ENCODE measurements at regions not wholly inside any gene's neighbourhood (a gene's known extent, or its start where the extent isn't known, plus 50 kb on each side); places are given as distances from the start of the nearest gene placed in this dataset.

DNA sequence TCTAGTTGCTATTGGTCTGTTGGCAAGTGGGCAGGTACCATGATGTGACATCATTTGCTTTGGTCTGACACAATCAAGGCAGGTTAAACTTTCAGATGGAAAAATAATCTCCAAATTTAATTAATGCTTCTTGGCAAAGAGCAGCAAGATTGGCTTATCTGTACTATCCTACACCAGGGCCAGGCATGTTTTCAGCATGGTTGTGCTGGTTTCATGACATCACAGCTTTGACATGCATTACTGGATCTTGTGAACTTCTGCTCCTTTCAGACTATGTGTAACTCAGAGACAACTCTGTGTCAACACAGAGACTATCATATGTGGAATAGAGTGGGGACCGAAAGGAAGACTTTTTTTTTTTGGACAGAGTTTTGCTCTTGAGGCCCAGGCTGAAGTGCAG is 520.5 kb downstream of the TDRD15 start:
- no peak for TF ChIP-seq POLR2A (IDR thresholded peaks at IDR 0.05)
- TF ChIP-seq, protein P1, sequence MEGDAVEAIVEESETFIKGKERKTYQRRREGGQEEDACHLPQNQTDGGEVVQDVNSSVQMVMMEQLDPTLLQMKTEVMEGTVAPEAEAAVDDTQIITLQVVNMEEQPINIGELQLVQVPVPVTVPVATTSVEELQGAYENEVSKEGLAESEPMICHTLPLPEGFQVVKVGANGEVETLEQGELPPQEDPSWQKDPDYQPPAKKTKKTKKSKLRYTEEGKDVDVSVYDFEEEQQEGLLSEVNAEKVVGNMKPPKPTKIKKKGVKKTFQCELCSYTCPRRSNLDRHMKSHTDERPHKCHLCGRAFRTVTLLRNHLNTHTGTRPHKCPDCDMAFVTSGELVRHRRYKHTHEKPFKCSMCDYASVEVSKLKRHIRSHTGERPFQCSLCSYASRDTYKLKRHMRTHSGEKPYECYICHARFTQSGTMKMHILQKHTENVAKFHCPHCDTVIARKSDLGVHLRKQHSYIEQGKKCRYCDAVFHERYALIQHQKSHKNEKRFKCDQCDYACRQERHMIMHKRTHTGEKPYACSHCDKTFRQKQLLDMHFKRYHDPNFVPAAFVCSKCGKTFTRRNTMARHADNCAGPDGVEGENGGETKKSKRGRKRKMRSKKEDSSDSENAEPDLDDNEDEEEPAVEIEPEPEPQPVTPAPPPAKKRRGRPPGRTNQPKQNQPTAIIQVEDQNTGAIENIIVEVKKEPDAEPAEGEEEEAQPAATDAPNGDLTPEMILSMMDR (IDR thresholded peaks at IDR 0.05 in 4 of 5, conservative IDR thresholded peaks at IDR 0.05 in 1 of 5): no peak
- Histone ChIP-seq H3K9me3 (no peaks in the 10 kb centered on the region), H3K4me3 (no peak overlapping the region), H3K27ac (no peak overlapping the region), H3K36me3 (no peaks in the 10 kb centered on the region), H3K4me1 (no peaks in the 10 kb centered on the region), H3K27me3 (no peaks in the 10 kb centered on the region)
- ATAC-seq (no peak), DNase-seq (no peak)
- intact Hi-C loops (cut with DNase I; ENCODE audit: low total_unique reads) (no loop called here), in situ Hi-C loops (cut with MboI; ENCODE audit: low sequenced_read_pairs in 4 of 4) (no loop called here)

DNA sequence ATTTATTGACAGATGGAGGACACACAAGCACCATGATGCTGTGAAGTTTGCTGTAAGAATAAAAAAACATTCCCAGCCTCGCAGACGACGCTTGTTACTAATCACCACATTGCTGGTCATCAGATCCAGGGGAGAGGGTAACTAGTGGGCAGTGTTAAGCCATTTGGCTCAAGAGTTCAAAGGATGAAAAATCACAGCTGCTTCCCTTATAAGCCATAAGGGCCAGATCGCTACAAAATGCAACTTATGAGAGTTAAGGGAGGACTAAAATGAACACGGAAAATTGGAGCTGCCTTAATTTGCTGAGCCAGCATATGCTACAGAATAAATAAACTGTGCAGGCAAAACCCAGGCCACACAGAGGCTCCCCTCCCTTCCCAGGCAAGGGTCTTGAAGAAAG is 522.6 kb downstream of the TDRD15 start:
- Histone ChIP-seq H3K4me1 (no peaks in the 10 kb centered on the region), H3K9me3 (no peaks in the 10 kb centered on the region), H3K36me3 (no peaks in the 10 kb centered on the region), H3K27me3 (no peaks in the 10 kb centered on the region), H3K27ac (no peak overlapping the region), H3K4me3 (no peak overlapping the region)
- in situ Hi-C loops (cut with MboI; ENCODE audit: low sequenced_read_pairs in 4 of 4) (no loop called here), intact Hi-C loops (cut with DNase I; ENCODE audit: low total_unique reads) (no loop called here)
- no peak for DNase-seq
- TF ChIP-seq, protein P1 (IDR thresholded peaks at IDR 0.05 in 4 of 5, conservative IDR thresholded peaks at IDR 0.05 in 1 of 5): no peak
- no peak for TF ChIP-seq POLR2A (IDR thresholded peaks at IDR 0.05)
- ATAC-seq: no peak

DNA sequence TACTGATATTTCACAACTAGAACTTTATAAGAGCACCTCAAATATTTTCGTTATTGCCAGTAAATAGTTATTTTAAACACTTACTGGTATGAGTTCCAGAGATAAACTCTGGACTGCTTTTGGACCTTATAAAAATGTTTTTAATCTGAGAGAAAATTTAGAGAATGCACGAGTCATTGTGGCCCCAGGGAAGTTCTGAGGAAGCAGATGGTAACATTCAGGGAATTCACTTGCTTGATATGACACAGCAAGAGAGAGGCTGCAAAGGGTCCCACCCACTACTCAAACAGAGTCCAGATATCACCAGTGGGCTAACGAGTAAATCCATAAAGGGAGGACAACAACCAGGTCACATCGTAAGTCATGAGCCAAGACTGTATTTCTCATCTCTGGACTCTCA is 526.8 kb downstream of the TDRD15 start:
- TF ChIP-seq, protein P1 (IDR thresholded peaks at IDR 0.05 in 4 of 5, conservative IDR thresholded peaks at IDR 0.05 in 1 of 5): no peak
- no peak for TF ChIP-seq POLR2A (IDR thresholded peaks at IDR 0.05)
- Histone ChIP-seq H3K4me1 (no peaks in the 10 kb centered on the region), H3K27ac (no peak overlapping the region), H3K4me3 (no peak overlapping the region), H3K36me3 (no peaks in the 10 kb centered on the region), H3K27me3 (no peaks in the 10 kb centered on the region), H3K9me3 (no peaks in the 10 kb centered on the region)
- no peak for ATAC-seq
- no peak for DNase-seq
- in situ Hi-C loops (cut with MboI; ENCODE audit: low sequenced_read_pairs in 4 of 4) (no loop called here), intact Hi-C loops (cut with DNase I; ENCODE audit: low total_unique reads) (no loop called here)

DNA sequence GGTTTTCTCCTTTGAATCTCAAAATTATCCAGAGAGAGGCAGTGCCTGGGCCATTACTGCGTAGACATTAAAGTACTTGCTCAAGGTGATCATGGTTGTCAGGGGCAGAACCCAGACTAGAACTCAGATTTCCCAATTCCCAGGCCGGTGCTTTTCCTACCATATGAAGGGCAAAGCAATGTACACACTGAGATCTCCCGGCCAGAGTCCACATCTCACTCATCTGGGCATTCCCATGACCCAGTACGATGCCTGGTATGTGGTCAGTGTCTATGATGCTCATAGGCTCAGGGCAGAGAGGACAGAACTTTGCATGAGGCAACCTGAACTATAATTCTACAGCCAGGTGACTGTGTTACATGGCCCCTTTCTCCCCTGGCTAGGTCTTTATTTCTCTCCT is 531.4 kb downstream of the TDRD15 start:
- in situ Hi-C loops (cut with MboI; ENCODE audit: low sequenced_read_pairs in 4 of 4): no loop called here
- Histone ChIP-seq H3K4me1 (no peaks in the 10 kb centered on the region), H3K27me3 (no peaks in the 10 kb centered on the region), H3K27ac (no peak overlapping the region), H3K36me3 (no peaks in the 10 kb centered on the region), H3K4me3 (no peak overlapping the region), H3K9me3 (no peaks in the 10 kb centered on the region)
- no peak for ATAC-seq
- TF ChIP-seq, protein P1 (IDR thresholded peaks at IDR 0.05 in 4 of 5, conservative IDR thresholded peaks at IDR 0.05 in 1 of 5): no peak
- no peak for TF ChIP-seq POLR2A (IDR thresholded peaks at IDR 0.05)
- DNase-seq: no peak
- intact Hi-C loops (cut with DNase I; ENCODE audit: low total_unique reads): no loop called here

DNA sequence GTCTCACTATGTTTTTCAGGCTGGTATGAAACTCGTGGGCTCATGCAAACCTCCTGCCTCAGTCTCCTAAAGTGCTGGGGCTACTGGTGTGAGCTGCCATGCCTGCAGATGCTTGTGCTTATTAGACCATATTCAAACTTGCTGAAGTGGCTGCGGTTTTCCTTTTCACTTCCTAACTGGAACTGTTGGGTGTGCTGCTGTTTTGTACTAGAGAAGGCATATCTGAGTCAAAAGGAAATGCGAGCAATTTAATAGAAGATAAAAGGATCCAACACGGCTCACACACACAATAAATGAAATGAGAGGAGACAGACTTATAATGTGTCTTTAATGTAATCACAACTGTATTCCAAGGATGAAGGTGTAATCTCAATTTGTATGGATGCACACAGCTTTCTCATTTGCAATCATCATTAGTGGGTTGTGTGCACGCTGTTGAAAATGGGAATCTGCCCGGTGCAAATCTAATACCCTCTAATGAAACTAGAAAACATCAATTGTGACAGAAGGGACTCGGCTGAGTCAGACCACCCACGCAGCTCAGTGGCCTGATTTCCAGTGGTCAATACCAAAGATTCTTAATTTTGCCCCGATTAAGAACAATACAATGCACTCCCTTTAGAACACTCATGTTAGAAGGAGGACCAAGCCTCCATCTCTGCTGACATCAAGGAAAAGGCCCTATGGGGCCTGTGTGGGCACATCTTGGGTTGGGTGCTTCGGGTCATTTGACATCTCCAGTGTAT is 532.7 kb downstream of the TDRD15 start:
- ATAC-seq: no peak
- Histone ChIP-seq H3K27me3 (no peaks in the 10 kb centered on the region), H3K4me3 (no peak overlapping the region), H3K9me3 (no peaks in the 10 kb centered on the region), H3K36me3 (no peaks in the 10 kb centered on the region), H3K4me1 (no peaks in the 10 kb centered on the region), H3K27ac (no peak overlapping the region)
- no peak for DNase-seq
- intact Hi-C loops (cut with DNase I; ENCODE audit: low total_unique reads): no loop called here
- in situ Hi-C loops (cut with MboI; ENCODE audit: low sequenced_read_pairs in 4 of 4): no loop called here
- TF ChIP-seq, protein P1 (IDR thresholded peaks at IDR 0.05 in 4 of 5, conservative IDR thresholded peaks at IDR 0.05 in 1 of 5): no peak
- no peak for TF ChIP-seq POLR2A (IDR thresholded peaks at IDR 0.05)

Data from gastrocnemius medialis (tissue), 4 donors.